ENCODE measurements at regions not wholly inside any gene's neighbourhood (a gene's known extent, or its start where the extent isn't known, plus 50 kb on each side); places are given as distances from the start of the nearest gene placed in this dataset.

DNA sequence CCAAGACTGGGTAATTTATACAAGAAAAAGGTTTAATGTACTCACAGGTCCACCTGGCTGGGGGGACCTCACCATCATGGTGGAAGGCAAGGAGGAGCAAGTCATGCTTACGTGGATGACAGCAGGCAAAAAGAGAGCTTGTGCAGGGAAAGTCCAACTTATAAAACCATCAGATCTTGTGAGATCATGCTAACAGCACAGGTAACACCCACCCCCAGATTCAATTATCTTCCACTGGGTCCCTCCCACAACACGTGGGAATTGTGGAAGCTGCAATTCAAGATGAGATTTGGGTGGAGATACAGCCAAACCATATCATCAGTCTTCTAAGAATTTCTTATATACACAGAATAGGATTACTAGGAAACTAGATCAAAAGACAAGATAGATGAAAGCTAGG is 555.6 kb downstream of the PRR16 start:
- H3K9me3 Mint-ChIP-seq: no peaks in the 10 kb centered on the region
- no peaks in the 10 kb centered on the region for H3K27me3 ChIP-seq
- H3K27ac Mint-ChIP-seq: no peak overlapping the region
- H3K79me2 ChIP-seq (ENCODE audit: low read depth): no peaks in the 10 kb centered on the region
- H3K36me3 Mint-ChIP-seq: no peaks in the 10 kb centered on the region
- no peak overlapping the region for H3K4me3 Mint-ChIP-seq
- no peak overlapping the region for H3K4me2 ChIP-seq
- H3K4me3 ChIP-seq: no peak overlapping the region
- no peaks in the 10 kb centered on the region for H3K4me1 Mint-ChIP-seq
- no peak overlapping the region for H3K9ac ChIP-seq
- DNase-seq (ENCODE audit: low spot score): no peak
- H3K9me3 ChIP-seq (ENCODE audit: low read depth): no peaks in the 10 kb centered on the region
- no peaks in the 10 kb centered on the region for H3K27me3 Mint-ChIP-seq (ENCODE audit: insufficient read depth, low read depth)
- no peak overlapping the region for H2AFZ ChIP-seq (replicated peaks)
- H3K27ac ChIP-seq: no peak overlapping the region
- H3F3A ChIP-seq (ENCODE audit: low read depth): no peaks in the 10 kb centered on the region
- no peaks in the 10 kb centered on the region for H4K20me1 ChIP-seq (ENCODE audit: low read depth)
- H3K4me1 ChIP-seq: no peaks in the 10 kb centered on the region
- H3K36me3 ChIP-seq: no peaks in the 10 kb centered on the region
- TF ChIP-seq EZH2 (IDR thresholded peaks at IDR 0.05) (no peak), CTCF (IDR thresholded peaks at IDR 0.05) (no peak), EZH2phosphoT487 (IDR thresholded peaks at IDR 0.05) (no peak)

GRCh38 chr5:121021681-121022080 is 557.6 kb downstream of the PRR16 start:
- H3K4me2 ChIP-seq: no peak overlapping the region
- TF ChIP-seq CTCF (IDR thresholded peaks at IDR 0.05) (no peak), EZH2phosphoT487 (IDR thresholded peaks at IDR 0.05) (no peak), EZH2 (IDR thresholded peaks at IDR 0.05) (no peak)
- H4K20me1 ChIP-seq (ENCODE audit: low read depth): no peaks in the 10 kb centered on the region
- no peaks in the 10 kb centered on the region for H3F3A ChIP-seq (ENCODE audit: low read depth)
- H3K27ac ChIP-seq: no peak overlapping the region
- Mint-ChIP-seq H3K27ac (no peak overlapping the region), H3K4me3 (no peak overlapping the region), H3K27me3 (ENCODE audit: insufficient read depth, low read depth) (peaks cover 2% of the 10 kb centered on the region), H3K9me3 (no peaks in the 10 kb centered on the region), H3K36me3 (no peaks in the 10 kb centered on the region), H3K4me1 (no peaks in the 10 kb centered on the region)
- no peak overlapping the region for H2AFZ ChIP-seq (replicated peaks)
- no peaks in the 10 kb centered on the region for H3K36me3 ChIP-seq
- no peaks in the 10 kb centered on the region for H3K79me2 ChIP-seq (ENCODE audit: low read depth)
- no peaks in the 10 kb centered on the region for H3K27me3 ChIP-seq
- H3K4me1 ChIP-seq: no peaks in the 10 kb centered on the region
- no peak overlapping the region for H3K4me3 ChIP-seq
- DNase-seq (ENCODE audit: low spot score): no peak
- no peak overlapping the region for H3K9ac ChIP-seq
- no peaks in the 10 kb centered on the region for H3K9me3 ChIP-seq (ENCODE audit: low read depth)

GRCh38 chr5:121024416-121025311 is 560.6 kb downstream of the PRR16 start:
- Histone ChIP-seq H2AFZ (replicated peaks) (no peak overlapping the region), H3K4me3 (no peak overlapping the region), H3K9ac (no peak overlapping the region), H3F3A (ENCODE audit: low read depth) (no peaks in the 10 kb centered on the region), H4K20me1 (ENCODE audit: low read depth) (no peaks in the 10 kb centered on the region), H3K79me2 (ENCODE audit: low read depth) (no peaks in the 10 kb centered on the region), H3K27me3 (no peaks in the 10 kb centered on the region), H3K9me3 (ENCODE audit: low read depth) (no peaks in the 10 kb centered on the region), H3K36me3 (no peaks in the 10 kb centered on the region), H3K27ac (no peak overlapping the region), H3K4me1 (no peaks in the 10 kb centered on the region), H3K4me2 (no peak overlapping the region)
- Mint-ChIP-seq H3K27me3 (ENCODE audit: insufficient read depth, low read depth) (peaks cover 2% of the 10 kb centered on the region), H3K27ac (no peak overlapping the region), H3K4me3 (no peak overlapping the region), H3K36me3 (no peaks in the 10 kb centered on the region), H3K4me1 (no peaks in the 10 kb centered on the region), H3K9me3 (no peaks in the 10 kb centered on the region)
- DNase-seq (ENCODE audit: low spot score): no peak
- TF ChIP-seq CTCF (IDR thresholded peaks at IDR 0.05) (no peak), EZH2phosphoT487 (IDR thresholded peaks at IDR 0.05) (no peak), EZH2 (IDR thresholded peaks at IDR 0.05) (no peak)

Data from neural progenitor cell (in vitro differentiated cells).